Tibial artery (tissue), 4 donors: ENCODE measurements at regions not wholly inside any gene's neighbourhood (a gene's known extent, or its start where the extent isn't known, plus 50 kb on each side); places are given as distances from the start of the nearest gene placed in this dataset.
"Not testable (repeated sequence)": the region's sequence is repeated elsewhere in the genome, so short reads cannot be mapped to it uniquely, and the experiment has no call there.

ENCODE experiments used
- DNase-seq, 2 donors: peaks; one replicate each; pipeline ENCODE4 v3.0.0-alpha.2; 2019
- H3K27ac ChIP-seq, 2 donors: fragments of 200-600 bp; sonication (generic) in 1 of 2; 1 replicate in 1 of 2; 2 replicates in 1 of 2; pipeline ENCODE4 v1.5.1; 2018 to 2019; ENCODE audit warnings: mild to moderate bottlenecking in 1 of 2
- H3K27me3 ChIP-seq, 2 donors: fragments of 200-600 bp; sonication (generic) in 1 of 2; one replicate each; pipeline versions ENCODE4 v1.5.1 to v1.6.0; 2016 to 2019
- H3K36me3 ChIP-seq, 3 donors: fragments of 200-600 bp; sonication (generic) in 2 of 3; one replicate each; pipeline ENCODE4 v1.5.1; 2016 to 2019; ENCODE audit warnings: mild to moderate bottlenecking in 2 of 3
- H3K4me1 ChIP-seq, 4 donors: fragments of 200-600 bp; sonication (generic) in 2 of 4; 1 replicate in 3 of 4; 2 replicates in 1 of 4; pipeline ENCODE4 v1.5.1; 2016 to 2019
- H3K4me3 ChIP-seq, 2 donors: fragments of 200-600 bp; sonication (generic) in 1 of 2; 1 replicate in 1 of 2; 2 replicates in 1 of 2; pipeline ENCODE4 v1.5.1; 2018 to 2019; ENCODE audit warnings: mild to moderate bottlenecking in 2 of 2
- H3K9me3 ChIP-seq, 3 donors: fragments of 200-600 bp; sonication (generic) in 1 of 3; one replicate each; pipeline ENCODE4 v1.5.1; 2016 to 2019
- intact Hi-C: fragments of 100-400 bp; cut with DNase I; formaldehyde crosslinking; loops from one replicate; pipeline ENCODE4 v1.15.0; 2023; ENCODE audit warnings: low total_unique reads
- TF ChIP-seq, protein P1 (sequence below), 2 experiments: fragments of 200-600 bp in 1 of 2; fragments of 450-650 bp in 1 of 2; IDR thresholded peaks; one replicate each; pipeline ENCODE4 v1.5.1; 2017 to 2019; ENCODE audit warnings: antibody characterized with exemption in 2 of 2, mild to moderate bottlenecking in 1 of 2, moderate library complexity in 1 of 2

DNA sequence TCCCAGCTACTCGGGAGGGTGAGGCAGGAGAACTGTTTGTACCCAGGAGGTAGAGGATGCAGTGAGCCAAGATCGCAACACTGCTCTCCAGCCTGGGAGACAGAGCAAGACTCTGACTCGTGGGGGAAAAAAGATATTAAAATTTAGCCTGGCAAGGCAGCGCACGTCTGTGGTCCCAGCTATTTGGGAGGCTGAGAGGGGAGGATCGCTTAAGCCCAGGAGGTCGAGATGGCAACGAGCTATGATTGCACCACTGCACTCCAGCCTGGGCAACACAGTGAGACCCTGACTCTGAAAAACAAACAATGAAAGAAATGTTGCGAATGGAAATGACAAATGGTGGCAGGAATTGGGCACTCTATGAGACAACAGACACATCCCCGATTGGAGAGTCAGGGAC lies 137.2 kb upstream of the C1QTNF3 start:
- H3K9me3 ChIP-seq, H3K27me3 ChIP-seq, DNase-seq, intact Hi-C loops, H3K27ac ChIP-seq, H3K4me1 ChIP-seq, H3K4me3 ChIP-seq: not testable (repeated sequence)
- peaks cover 12 to 48% (median 33%) of the 10 kb centered on the region in 3 donors for H3K36me3 ChIP-seq

DNA sequence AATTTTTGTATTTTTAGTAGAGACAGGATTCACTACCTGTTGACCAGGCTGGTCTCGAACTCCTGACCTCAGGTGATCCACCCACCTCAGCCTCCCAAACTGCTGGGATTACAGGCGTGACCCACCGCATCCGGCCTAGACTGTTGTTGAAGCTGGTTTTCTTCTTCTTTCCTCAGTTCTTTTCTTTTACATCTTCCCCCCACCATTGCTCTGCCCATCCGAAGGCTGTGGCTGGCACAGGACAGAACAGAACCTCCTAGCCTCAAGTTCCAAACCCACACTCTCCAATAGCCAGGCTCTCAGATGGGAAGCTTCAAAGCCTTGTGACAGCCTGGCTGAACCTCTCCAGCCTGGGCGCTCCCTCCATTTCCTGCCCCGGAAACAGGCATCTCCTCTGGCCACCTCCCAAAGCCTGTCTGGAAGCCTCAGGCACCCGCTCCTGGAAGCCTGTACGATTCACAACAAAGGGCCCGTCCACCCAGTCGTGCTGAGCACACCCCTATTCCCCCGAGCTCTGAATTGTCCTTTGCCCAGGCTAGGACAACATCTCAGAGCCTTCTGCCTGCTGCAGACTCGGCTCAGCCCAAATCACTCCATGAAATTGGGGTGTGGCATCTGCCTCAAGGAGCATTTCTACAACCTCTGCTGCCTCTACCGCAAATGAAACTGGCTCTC lies 138.1 kb upstream of the C1QTNF3 start:
- peak in 1 of 2 donors; percentile 66 for DNase-seq
- H3K27ac ChIP-seq, H3K27me3 ChIP-seq, H3K9me3 ChIP-seq, intact Hi-C loops, H3K4me1 ChIP-seq, H3K4me3 ChIP-seq: not testable (repeated sequence)
- peaks cover 10 to 40% (median 31%) of the 10 kb centered on the region in 3 donors for H3K36me3 ChIP-seq

DNA sequence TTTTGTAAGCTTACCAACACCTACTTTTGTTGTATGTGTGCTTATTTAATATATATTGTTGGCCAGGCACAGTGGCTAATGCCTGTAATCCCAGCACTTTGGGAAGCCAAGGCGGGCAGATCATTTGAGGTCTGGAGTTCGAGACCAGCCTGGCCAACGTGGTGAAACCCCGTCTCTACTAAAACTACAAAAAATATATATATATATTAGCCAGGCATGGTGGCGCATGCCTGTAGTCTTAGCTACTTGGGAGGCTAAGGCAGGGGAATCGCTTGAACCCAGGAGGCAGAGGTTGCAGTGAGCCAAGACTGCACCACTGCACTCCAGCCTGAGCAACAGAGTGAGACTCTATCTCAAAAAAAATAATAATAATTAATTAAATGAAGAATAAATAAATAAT lies 142.0 kb upstream of the C1QTNF3 start:
- peaks cover 5 to 34% (median 26%) of the 10 kb centered on the region in 3 donors for H3K36me3 ChIP-seq
- intact Hi-C loops, DNase-seq, H3K9me3 ChIP-seq, H3K4me3 ChIP-seq, H3K27ac ChIP-seq, H3K4me1 ChIP-seq, H3K27me3 ChIP-seq: not testable (repeated sequence)

DNA sequence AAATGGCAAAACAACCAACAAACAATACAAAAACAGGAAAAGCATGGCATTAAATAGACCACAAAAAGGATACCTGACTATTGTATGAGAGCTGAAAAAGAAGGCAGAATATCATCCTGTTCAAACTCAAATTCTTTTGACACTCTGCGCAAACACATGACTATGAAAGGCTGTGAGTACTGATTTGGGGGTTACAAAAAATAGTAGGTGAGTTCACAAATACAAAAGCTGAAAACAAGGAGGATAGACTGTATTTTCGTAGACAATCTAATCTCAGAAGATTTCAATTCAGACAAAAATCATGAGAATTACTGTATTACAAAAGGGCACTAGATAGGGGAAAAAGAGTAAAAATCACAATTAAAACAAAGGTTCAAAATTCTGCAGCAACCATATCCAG lies 142.6 kb upstream of the C1QTNF3 start:
- H3K36me3 ChIP-seq: peaks cover 5 to 36% (median 28%) of the 10 kb centered on the region in 3 donors
- intact Hi-C loops, H3K4me3 ChIP-seq, H3K4me1 ChIP-seq, H3K9me3 ChIP-seq, DNase-seq, H3K27me3 ChIP-seq, H3K27ac ChIP-seq: not testable (repeated sequence)

DNA sequence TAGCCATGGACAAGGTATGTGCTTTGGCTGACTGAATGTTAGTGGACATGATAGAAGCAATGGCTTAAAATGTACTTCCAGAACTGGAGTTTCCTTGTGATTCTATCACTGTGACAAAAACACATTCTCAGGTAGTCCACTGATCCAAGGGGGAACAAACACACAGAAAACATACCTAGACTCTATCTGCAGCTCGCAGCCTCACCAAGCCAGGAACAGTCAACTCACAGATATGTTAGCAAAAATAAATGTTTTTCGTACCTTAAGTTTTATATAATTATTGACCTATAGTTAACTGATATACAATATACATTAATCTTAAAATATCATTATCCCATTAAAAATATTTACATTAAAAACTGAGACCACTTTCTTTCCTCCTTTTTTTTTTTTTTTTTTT lies 143.1 kb upstream of the C1QTNF3 start:
- H3K4me1 ChIP-seq, H3K9me3 ChIP-seq, intact Hi-C loops, H3K27me3 ChIP-seq, H3K4me3 ChIP-seq, H3K27ac ChIP-seq: not testable (repeated sequence)
- peaks cover 5 to 36% (median 28%) of the 10 kb centered on the region in 3 donors for H3K36me3 ChIP-seq
- peak in 1 of 2 donors; percentile 61 for DNase-seq

DNA sequence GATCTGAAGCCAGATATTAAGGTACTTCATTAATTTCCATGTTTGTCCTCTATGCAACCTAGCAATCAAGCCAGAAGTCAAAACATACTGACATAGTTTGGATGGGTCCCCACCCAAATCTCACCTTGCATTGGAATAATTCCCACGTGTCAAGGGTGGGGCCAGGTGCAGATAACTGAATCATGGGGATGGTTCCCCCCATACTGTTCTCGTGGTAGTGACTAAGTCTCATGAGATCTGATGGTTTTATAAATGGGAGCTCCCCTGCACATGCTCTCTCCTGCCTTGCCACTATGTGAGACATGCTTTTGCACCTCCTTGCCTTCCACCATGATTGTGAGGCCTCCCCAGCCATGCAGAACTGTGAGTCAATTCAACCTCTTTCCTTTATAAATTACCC lies 143.9 kb upstream of the C1QTNF3 start:
- DNase-seq, H3K4me1 ChIP-seq, intact Hi-C loops: not testable (repeated sequence)

DNA sequence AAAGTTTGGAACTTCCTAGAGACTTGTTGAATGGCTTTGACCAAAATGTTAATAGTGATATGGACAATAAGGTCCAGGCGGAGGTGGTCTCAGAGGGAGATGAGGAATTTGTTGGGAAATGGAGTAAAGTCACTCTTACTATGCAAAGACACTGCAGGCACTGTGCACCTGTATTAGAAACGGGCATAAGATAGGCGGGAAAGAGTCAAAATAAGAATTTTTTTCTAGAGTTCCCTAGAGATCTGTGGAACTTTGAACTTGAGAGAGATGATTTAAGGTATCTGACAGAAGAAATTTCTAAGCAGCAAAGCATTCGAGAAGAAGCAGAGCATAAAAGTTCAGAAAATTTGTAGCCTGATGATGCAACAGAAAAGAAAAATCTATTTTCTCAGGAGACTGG lies 144.4 kb upstream of the C1QTNF3 start:
- H3K9me3 ChIP-seq, H3K27ac ChIP-seq, DNase-seq, H3K4me1 ChIP-seq, H3K4me3 ChIP-seq, H3K27me3 ChIP-seq, intact Hi-C loops: not testable (repeated sequence)
- peaks cover 0 to 38% (median 31%) of the 10 kb centered on the region in 3 donors for H3K36me3 ChIP-seq

More for the DNA sequence above, 143.9 kb upstream of the C1QTNF3 start:
- H3K27me3 ChIP-seq, H3K4me3 ChIP-seq, H3K27ac ChIP-seq, H3K9me3 ChIP-seq: not testable (repeated sequence)
- peaks cover 3 to 36% (median 28%) of the 10 kb centered on the region in 3 donors for H3K36me3 ChIP-seq

DNA sequence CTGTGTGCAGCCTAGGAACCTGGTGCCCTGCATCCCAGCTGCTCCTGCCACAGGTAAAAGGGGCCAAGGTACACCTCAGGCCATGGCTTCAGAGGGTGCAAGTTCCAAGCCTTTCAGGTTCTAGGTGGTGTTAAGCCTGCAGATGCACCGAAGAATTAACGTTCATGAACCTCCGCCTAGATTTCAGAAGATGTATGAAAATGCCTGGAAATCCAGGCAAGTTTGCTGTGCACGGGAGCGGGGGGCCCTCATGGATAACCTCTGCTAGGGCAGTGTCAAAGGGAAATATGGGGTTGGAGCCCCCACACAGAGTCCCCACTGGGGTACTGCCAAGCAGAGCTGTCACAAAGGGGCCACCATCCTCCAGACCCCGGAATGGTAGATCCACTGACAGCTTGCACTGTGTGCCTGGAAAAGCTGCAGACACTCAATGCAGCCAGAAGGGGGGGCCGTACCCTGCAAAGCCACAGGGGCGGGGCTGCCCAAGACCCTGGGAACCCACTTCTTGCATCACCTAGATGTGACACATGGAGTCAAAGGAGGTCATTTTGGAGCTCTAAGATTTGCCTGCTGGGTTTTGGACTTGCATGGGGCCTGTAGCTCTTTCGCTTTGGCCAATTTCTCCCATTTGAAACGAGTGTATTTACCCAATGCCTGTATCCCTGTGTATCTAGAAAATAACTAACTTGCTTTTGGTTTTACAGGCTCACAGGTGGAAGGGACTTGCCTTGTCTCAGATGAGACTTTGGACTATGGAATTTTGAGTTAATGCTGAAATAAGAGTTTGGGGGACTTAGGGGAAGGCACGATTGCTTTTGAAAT lies 145.2 kb upstream of the C1QTNF3 start:
- peaks cover 0 to 41% (median 31%) of the 10 kb centered on the region in 3 donors for H3K36me3 ChIP-seq
- H3K27me3 ChIP-seq, intact Hi-C loops, H3K9me3 ChIP-seq, H3K4me3 ChIP-seq, H3K4me1 ChIP-seq, H3K27ac ChIP-seq: not testable (repeated sequence)
- DNase-seq: peak; percentile 26 to 67
- TF ChIP-seq, protein P1, sequence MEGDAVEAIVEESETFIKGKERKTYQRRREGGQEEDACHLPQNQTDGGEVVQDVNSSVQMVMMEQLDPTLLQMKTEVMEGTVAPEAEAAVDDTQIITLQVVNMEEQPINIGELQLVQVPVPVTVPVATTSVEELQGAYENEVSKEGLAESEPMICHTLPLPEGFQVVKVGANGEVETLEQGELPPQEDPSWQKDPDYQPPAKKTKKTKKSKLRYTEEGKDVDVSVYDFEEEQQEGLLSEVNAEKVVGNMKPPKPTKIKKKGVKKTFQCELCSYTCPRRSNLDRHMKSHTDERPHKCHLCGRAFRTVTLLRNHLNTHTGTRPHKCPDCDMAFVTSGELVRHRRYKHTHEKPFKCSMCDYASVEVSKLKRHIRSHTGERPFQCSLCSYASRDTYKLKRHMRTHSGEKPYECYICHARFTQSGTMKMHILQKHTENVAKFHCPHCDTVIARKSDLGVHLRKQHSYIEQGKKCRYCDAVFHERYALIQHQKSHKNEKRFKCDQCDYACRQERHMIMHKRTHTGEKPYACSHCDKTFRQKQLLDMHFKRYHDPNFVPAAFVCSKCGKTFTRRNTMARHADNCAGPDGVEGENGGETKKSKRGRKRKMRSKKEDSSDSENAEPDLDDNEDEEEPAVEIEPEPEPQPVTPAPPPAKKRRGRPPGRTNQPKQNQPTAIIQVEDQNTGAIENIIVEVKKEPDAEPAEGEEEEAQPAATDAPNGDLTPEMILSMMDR (IDR thresholded peaks at IDR 0.05): peak; percentile 15 to 31

DNA sequence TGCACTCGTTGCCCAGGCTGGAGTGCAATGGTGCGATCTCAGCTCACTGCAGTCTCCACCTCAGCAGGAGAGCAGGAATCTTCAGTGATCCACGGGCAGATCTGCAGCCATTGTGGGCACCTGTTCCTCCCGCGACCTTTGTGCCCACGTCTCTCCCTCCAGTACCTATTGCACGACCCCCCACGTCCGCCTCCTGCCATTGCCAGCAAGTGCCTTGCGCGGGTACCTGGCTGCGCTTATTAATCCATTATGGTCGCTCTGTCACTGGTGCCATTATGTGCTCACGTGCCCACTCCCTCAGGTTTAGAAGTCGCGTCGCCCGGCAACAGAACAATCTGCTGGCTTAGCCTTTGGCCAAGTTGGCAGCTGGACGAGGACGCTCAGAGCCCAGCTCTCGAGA lies 146.2 kb upstream of the C1QTNF3 start:
- H3K27me3 ChIP-seq, intact Hi-C loops, H3K4me3 ChIP-seq, H3K4me1 ChIP-seq, H3K27ac ChIP-seq, H3K9me3 ChIP-seq: not testable (repeated sequence)
- peak; percentile 28 to 68 for DNase-seq
- H3K36me3 ChIP-seq: peaks cover 0 to 44% (median 30%) of the 10 kb centered on the region in 3 donors

DNA sequence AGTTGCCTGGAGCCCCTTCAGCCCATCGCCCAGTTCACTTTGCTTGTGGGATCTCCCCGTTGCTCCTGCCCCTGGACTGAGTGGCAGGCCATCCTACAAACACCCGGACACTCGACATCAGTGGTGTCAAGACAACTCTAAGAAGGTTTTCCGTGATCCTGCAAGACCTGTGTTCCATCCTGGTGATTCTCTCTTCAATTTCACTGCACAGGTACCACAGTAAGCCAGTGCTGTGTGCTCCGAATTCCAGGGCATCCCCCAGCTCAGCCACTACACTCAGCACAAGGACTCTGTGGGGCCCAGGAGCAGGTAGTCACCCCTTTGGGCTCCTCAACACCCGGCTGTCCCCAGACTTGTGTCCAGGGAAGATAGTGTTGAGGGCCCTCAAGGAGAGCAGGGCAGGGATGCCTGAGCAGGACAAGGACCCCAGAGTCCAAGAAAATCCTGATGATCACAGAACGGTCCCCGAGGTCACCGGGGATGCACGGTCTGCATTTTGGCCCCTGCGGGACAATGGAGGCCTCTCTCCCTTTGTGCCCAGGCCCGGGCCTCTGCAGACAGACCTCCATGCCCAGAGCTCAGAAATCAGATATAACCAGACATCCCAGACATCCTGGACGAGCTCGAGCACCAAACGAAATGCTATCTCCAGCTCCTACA lies 146.9 kb upstream of the C1QTNF3 start:
- H3K36me3 ChIP-seq: peaks cover 0 to 44% (median 28%) of the 10 kb centered on the region in 3 donors
- peak in 1 of 2 donors; percentile 70 for DNase-seq
- intact Hi-C loops, H3K4me3 ChIP-seq, H3K27me3 ChIP-seq, H3K4me1 ChIP-seq, H3K27ac ChIP-seq, H3K9me3 ChIP-seq: not testable (repeated sequence)

DNA sequence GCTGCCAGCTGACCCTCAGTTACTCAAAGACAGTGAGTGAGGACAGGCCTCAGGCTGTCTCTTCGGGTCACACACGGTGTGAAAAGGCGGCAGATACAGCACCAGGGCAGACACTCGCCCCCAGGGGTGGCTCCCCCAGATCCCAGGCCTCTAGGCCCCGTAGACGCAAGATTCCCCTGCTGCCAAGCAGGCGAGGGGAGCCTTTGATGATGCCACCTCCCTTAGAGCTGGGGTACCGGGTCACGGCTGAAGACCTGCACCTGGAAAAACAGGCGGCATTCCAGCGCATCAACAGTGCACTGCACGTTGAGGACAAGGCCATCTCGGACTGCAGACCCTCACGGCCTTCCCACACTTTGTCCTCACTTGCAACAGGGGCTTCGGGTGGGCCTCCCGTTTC lies 147.5 kb upstream of the C1QTNF3 start:
- H3K4me3 ChIP-seq, H3K4me1 ChIP-seq, H3K27ac ChIP-seq, intact Hi-C loops, H3K27me3 ChIP-seq, H3K9me3 ChIP-seq: not testable (repeated sequence)
- H3K36me3 ChIP-seq: peaks cover 0 to 44% (median 28%) of the 10 kb centered on the region in 3 donors
- DNase-seq: peak; percentile 30 to 69

DNA sequence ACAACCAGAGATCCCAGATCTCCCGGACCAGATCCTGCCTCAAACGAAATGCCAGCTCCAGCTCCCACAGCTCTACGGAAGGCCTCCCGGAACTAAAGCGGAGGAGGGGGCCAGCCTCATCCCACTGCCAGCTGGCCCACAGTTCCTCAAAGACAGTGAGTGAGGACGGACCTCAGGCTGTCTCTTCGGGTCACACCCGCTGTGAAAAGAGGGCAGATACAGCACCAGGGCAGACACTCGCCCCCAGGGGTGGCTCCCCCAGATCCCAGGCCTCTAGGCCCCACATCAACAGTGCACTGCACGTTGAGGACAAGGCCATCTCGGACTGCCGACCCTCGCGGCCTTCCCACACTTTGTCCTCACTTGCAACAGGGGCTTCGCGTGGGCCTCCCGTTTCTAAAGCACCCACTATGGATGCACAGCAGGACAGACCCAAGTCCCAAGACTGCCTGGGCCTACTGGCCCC lies 148.3 kb upstream of the C1QTNF3 start:
- H3K9me3 ChIP-seq, H3K4me3 ChIP-seq, intact Hi-C loops, H3K27me3 ChIP-seq, H3K4me1 ChIP-seq, H3K27ac ChIP-seq: not testable (repeated sequence)
- H3K36me3 ChIP-seq: peaks cover 0 to 49% (median 28%) of the 10 kb centered on the region in 3 donors
- peak; percentile 24 to 79 for DNase-seq
